Breast epithelium (tissue), 3 donors: ENCODE measurements at regions not wholly inside any gene's neighbourhood (a gene's known extent, or its start where the extent isn't known, plus 50 kb on each side); places are given as distances from the start of the nearest gene placed in this dataset.

ENCODE experiments used
- POLR2A ChIP-seq: fragments of 450-650 bp; IDR thresholded peaks from one replicate; pipeline ENCODE4 v1.6.1; 2016; ENCODE audit warnings: antibody characterized with exemption, mild to moderate bottlenecking, moderate library complexity
- POLR2AphosphoS5 ChIP-seq, 3 donors: sonication (generic); formaldehyde crosslinking; IDR thresholded peaks; one replicate each; pipeline ENCODE4 v1.6.1; 2017; ENCODE audit warnings: antibody characterized with exemption in 3 of 3
- TF ChIP-seq, protein P1 (sequence below), 3 donors: fragments of 450-650 bp; IDR thresholded peaks; one replicate each; pipeline ENCODE4 v1.5.1; 2016 to 2017; ENCODE audit warnings: antibody characterized with exemption in 3 of 3, mild to moderate bottlenecking in 3 of 3, moderate library complexity in 3 of 3

DNA sequence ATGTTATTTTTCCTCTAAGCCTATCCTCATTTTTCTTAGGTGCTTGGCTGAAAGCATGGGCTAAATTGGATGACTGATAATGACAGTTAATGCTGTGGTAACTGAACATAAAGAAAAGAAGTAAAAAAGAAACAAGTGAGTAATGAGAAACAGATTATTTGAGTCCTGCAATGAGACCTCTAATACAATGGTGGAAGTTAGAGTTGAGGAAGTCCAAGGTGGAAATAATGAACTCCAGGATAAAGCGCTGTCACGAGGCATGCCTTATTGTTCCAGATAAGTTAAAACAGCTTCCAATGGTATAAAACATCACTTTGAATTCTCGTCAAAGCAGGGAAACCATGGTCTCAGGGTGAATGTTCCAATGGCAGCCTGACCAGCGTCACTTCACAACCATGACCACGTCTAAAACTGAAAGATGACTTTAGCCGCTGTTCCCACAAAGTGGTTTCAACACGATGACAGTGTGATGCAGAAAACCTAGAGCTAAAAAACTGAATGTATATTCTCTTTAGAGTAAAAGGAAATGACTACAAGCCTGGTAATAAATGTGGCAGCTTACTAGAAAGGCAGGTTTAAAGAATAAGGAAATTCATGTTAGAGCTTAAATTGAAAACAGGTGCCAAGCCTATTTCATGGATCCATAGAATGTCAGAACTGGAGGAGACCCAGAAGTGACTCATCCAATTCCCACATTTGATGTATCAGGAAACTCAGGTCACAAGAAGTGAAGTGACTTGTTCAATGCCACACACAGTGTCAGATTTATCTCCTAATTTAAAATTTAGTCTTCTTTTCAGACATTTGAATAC, 202.6 kb upstream of the GYPA start:
- TF ChIP-seq, protein P1, sequence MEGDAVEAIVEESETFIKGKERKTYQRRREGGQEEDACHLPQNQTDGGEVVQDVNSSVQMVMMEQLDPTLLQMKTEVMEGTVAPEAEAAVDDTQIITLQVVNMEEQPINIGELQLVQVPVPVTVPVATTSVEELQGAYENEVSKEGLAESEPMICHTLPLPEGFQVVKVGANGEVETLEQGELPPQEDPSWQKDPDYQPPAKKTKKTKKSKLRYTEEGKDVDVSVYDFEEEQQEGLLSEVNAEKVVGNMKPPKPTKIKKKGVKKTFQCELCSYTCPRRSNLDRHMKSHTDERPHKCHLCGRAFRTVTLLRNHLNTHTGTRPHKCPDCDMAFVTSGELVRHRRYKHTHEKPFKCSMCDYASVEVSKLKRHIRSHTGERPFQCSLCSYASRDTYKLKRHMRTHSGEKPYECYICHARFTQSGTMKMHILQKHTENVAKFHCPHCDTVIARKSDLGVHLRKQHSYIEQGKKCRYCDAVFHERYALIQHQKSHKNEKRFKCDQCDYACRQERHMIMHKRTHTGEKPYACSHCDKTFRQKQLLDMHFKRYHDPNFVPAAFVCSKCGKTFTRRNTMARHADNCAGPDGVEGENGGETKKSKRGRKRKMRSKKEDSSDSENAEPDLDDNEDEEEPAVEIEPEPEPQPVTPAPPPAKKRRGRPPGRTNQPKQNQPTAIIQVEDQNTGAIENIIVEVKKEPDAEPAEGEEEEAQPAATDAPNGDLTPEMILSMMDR (IDR thresholded peaks at IDR 0.05), result no peak
- TF ChIP-seq POLR2AphosphoS5 (IDR thresholded peaks at IDR 0.05), result no peak
- TF ChIP-seq POLR2A, result no peak
